Effector CD8-positive, alpha-beta T cell (primary cell): ENCODE measurements at regions not wholly inside any gene's neighbourhood (a gene's known extent, or its start where the extent isn't known, plus 50 kb on each side); places are given as distances from the start of the nearest gene placed in this dataset.

Source experiments
- DNase-seq: peaks from one replicate; lab custom pipeline; 2025; lab: John Stamatoyannopoulos, UW

DNA sequence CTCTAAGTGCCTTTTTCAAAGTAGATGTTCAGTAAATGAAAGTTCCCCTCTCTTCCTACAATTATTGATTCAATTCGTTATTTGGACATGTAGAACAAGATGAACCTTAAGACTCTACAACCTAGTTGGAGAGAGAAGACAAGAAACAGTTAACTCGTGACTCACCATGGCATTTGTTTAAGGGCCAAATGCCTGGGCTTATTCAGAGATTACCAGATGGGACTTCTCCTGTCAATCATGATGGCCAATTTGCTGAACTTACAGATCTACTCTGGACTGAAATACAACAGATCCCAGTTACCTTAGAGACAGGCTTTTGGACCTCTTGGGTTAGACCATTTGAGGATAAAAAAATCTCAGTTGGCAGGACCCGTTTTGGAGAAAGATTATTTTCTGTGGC lies 93.5 kb downstream of the C1orf94 start:
- no peak for DNase-seq

DNA sequence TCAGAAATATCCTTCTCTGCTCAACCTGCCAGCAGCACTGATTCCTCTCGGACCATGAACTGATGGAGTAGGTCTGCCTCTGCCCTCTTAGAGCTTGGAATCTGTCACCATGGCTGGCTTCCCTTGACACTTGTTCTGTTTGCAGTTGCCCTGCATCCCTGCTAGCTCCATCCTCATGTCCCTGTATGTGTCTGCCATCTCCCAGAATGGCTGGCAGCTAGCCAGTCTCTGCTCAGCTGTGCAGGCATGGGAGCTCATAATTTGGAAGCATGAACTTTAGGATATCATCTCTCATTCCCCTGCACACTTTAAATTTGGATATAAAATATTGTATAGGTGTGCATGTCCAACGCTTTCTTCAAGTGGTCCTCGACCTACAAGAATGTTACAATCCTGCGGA lies 95.4 kb downstream of the C1orf94 start:
- no peak for DNase-seq

DNA sequence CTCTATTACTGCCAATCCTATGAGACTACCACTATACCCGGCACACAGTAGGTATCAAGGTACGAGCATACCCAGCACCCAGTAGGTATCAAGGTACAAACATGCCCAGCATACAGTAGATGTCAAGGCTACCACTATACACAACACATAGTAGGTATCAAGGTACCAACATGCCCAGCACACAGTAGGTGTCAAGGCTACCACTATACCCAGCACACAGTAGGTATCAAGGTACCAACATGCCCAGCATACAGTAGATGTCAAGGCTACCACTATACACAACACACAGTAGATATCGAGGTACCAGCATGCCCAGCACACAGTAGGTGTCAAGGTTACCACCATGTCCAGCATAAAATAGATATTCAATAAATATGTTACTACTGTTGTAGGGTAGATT lies 98.4 kb downstream of the C1orf94 start:
- DNase-seq = no peak

DNA sequence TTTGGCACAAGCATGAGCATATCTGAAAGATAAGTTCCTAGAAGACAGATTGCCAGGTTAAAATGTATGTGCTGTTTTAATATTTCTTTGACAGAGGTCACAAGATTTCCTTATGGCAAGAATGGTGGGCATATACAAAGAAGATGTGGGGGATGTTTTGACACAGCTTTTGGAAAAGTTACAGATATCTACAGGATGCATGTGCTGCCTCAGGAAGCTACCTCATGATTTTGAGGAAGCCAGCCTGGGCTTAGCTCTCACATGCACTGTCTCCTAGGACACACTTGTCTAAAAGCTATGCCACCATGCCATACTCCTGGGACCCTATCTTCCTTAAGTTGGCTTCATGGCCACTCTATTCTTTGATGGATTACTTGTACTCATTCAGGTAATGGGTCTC lies 99.9 kb downstream of the C1orf94 start:
- DNase-seq = no peak

DNA sequence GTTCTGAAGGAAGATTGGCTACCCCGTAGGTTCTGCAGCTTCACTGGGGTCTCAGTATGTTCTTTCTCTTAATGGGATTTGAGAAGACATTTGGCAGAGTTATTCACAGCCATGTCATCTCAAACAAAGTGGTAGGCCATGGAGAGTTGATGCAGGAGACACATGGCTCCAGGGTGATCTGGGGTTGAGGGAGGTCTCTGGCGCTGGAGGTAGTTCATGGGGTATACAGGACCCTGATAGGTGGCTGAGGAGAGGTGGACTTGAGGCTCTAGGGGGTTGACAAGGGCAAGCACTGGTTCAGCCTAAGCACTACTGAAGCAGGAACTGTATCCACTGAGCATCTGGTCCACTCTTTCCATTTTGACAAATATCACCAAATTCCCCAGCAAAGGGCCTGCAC lies 100.4 kb downstream of the C1orf94 start:
- DNase-seq = no peak

DNA sequence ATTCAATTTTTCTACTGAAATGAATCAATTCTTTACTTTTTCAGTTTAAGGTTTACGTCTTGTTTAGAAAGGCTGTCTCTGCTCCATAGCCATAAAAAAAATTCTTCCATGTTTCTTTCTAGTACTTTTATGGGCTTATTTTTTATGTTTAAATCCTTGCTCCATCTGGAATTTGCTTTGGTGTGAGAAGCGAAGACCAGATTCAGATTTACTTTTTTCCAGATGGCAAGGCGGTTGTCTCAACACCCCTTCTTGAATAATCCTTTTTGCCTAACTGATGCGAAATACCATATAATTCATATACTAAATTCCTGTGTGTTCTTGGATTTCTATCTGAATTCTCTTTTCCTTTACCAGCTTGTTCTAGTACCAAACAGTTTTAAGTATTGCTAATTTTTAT lies 101.5 kb downstream of the C1orf94 start:
- no peak for DNase-seq

DNA sequence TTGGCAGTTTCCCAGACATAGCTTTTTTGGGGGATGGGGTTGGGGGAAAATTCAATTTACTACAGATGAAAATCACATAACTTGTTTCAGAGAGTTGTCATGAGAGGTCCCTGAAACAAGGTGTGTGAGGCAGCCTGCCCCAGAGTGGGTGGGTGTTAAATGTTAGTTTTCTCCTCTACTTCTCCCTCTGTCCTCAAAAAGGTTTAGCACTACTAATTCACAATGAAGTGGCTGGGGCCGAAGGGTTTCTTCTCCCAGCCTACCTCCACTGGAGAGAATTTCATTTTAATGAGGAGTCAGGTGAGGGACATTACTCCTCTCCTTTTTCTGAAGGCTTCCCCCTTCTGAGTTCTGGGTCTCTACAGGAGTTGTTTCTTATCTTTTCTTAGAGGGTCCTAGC lies 103.3 kb downstream of the C1orf94 start:
- DNase-seq = no peak

DNA sequence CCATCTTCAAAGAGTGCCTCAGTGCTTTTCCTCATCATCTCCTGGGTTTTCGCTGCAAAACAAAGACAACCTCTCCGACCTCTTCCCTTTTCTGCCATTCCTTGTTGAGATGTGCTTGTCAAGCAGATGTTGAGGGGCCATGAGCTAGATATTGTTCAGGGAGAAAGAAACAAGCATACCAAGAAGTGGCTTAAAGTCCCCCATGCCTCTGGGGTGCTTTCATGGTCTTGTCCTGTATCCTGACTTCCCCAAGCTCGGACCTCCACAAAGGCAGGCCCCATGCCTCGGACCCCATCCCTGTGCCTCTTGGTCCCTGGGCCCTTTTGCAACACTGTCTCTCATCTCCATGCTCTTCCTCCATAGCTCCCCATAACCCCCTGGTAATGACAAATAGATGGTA lies 103.8 kb downstream of the C1orf94 start:
- no peak for DNase-seq

DNA sequence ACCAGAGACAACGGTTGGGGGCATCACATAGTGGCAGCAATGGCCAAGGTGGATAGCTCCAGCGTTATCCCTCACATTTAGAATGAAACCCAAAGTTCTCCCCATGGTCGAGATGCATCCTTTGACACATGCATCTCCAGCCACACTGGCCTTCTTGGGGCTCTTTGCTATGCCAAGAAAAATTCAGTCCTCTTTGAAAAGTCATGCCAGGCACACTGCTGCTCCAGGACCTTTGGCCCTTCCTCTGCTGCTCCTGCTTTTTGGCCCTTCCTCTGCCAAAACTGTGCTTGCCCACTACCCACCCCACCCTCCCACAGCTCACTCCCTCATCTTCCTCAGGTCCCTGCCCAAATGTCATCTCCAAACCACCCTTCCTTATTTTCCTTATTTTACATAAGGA lies 106.4 kb downstream of the C1orf94 start:
- DNase-seq = no peak

DNA sequence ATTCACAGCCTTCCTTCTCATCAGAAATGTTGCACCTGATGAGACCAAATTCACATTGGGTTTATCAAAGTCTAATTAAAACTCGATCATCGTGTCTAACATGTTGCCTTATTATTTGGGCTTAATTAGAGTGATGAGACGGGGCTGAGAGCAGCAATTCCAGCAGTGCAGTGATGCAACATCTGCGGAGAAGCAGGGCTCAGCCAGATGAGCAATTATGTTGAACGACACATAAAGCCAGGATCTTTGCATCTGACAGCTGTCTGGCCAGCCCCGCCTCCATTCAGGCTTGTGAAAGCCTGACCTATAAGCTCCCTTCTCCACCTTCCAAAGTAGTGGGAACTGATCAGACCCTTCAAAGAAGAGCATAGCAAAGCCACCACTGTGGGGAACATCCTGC lies 109.8 kb downstream of the C1orf94 start:
- no peak for DNase-seq

DNA sequence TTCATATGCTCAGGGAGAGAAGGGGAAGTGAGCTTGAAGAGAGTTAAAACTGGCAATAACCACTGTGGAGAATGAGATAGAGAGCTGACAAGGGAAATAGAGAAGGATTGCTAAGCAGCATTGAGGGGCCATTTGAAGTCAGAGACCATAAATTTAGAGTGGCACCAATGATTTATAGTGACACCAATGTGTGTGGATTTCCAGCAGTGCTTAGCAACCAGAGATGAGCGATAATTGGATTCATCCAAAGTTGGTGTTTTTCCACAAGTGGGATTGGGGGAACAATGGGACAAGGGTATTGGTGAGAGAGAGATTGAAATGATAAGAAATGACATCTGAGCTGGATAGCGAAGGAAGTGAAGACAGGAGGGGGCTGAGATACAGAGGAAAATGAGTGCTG lies 114.1 kb downstream of the C1orf94 start:
- no peak for DNase-seq

DNA sequence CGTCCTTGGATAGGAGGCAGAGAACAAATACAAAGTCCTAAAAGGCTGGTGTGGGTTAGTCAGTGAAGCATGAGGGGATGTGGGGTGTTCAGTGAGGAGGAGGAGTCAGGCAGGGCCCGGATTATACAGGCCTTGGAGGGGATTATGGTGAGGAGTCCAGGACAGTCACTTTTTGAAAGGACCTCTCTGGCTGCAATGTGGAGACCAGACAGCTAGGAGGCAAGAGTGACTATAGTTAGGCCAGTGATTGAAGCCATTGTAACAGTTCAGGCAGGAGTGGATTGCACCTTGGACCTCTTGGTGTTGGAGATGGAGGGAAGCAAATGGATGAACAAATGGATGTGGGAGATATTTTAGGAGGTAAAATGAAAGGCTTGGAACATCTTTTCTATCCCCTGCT lies 115.8 kb downstream of the C1orf94 start:
- no peak for DNase-seq

DNA sequence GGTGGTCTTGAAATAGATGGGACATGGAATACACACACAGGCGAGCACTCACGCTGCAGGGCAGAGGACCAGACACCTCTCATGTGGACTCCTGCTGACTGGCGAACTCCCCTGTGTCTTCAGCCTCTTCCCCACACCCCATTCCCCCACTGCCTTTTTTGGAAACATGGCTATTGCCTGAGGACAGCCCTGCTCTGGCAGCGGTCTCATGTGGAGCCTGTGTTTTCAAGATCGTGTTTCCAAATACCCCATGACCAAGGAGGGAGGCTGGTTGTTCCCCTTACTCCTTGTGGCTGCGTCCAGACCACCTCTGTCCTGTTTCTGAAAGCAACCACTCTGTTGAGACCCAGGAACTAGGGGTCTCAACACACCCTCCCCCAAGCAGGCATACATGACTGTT lies 119.4 kb downstream of the C1orf94 start:
- no peak for DNase-seq

DNA sequence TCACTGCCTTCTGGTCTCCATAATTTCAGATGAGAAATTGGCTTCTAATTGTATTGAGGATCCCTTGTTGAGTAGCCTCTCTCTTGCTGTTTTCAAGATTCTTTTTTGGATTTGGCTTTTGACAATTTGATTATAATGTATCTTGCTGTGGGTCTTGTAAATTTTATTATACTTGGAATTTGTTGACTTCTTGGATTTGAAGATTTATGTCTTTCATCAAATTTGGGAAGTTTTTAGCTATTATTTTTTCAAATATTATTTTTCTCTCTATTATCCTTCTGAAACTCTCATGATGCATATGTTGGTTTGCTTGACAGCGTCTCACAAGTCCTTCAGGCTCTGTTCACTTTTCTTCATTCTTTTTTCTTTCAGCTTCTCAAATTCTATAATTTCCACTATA lies 126.1 kb downstream of the C1orf94 start:
- no peak for DNase-seq

DNA sequence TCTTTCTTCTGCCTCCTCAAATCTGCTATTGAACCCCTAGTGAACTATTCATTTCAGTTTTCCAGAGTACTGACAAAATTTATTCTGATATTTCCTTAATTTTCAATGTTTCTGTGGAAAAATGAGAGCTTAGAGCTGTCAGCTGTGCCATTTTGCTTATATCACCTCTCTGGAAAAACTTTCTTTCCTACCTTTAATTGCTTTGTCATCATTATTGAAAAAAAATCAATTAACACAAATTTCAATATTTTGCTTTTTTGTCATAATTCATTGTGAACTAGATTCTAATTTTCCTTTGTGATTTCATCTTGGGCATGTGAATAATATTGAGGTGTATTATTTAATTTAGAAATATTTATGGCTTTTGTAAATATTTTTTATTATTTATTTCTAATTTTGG lies 126.5 kb downstream of the C1orf94 start:
- DNase-seq = no peak

DNA sequence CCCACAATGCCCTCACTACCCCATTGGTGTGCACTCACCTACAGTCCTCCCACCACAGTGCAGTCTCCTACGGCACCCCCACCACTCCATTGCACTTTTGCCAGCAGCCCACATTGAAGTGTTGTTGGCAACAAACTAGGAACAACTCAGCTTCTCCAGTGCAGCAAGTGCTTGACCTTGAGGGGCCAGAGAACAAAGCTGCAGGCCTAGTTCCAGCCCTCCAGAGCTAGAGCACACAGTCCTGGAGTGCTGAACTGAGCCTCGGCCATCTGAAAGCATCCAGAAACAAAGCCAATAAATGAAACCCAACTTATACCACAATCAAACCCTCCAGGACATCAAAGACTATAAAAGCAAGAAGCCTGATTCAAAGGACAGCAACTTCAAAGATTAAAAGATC lies 129.9 kb downstream of the C1orf94 start:
- no peak for DNase-seq

DNA sequence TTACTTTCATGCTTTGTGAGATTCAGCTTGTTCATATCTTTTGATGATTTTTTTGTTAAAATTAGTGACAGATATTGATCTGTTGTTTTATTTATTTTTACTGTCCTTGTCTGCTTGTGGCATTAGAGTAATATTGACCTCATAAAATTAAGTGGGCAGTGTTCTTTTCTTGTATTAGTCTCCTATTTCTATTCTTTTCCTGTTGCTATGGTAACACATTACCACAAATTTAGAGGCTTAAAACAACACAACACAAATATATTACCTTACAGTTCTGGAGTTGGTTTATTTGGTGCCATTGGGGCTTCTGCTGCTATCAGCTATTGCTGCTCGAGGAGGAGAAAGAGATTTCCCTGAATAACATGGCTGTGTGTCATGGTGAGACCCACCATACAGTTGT lies 135.7 kb downstream of the C1orf94 start:
- no peak for DNase-seq

DNA sequence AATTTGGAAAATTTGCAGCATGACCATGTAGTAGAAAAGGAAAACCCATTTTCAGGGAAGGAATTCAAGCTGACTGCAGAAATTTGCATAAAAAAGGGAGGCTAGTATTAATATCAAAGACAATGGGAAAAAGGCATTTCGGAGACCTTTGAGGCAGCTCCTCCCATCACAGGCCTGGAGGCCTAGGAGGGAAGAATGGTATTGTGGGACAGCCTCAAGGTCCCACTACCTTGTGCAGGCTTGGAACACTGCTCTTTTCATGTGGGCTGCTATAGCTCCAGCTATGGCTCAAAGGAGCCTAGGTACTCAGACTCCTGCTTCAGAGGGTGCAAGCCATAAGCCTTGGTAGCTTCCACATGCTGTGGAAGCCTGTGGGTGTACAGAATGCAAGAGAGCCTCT lies 139.3 kb downstream of the C1orf94 start:
- DNase-seq = no peak

DNA sequence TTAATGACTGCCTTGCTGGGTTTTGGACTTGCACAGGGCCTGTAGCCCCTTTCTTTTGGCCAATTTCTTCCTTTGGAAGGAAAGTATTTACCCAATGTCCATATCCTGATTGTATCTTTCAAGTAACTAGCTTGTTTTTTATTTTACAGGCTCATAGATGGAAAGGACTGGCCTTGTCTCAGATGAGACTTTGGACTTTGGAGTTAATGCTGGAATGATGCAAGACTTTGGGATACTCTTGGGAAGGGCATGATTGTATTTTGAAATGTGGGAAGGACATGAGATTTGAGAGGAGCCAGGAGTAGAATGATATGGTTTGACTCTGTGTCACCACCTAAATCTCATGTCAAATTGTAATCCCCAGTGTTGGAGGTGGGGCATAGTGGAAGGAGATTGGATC lies 140.1 kb downstream of the C1orf94 start:
- DNase-seq = no peak

DNA sequence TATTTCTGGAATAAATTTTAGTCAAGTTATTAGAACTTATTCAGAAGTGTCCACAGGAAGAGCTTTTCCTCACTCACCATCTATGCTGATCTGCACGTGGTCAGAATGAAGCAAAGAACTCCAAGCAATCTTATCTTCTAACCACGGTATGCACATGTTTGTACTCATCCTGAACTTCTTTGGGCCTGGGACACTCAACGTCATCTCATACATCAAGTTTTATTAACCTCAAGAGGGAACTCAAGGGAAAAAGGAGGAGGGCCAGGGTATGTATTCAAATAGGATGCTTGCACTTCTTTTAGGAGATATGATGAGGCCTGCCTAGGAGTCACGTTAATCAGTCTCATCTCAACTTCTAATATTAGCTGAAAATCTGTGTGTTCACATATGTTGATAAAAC lies 142.5 kb downstream of the C1orf94 start:
- DNase-seq = no peak

DNA sequence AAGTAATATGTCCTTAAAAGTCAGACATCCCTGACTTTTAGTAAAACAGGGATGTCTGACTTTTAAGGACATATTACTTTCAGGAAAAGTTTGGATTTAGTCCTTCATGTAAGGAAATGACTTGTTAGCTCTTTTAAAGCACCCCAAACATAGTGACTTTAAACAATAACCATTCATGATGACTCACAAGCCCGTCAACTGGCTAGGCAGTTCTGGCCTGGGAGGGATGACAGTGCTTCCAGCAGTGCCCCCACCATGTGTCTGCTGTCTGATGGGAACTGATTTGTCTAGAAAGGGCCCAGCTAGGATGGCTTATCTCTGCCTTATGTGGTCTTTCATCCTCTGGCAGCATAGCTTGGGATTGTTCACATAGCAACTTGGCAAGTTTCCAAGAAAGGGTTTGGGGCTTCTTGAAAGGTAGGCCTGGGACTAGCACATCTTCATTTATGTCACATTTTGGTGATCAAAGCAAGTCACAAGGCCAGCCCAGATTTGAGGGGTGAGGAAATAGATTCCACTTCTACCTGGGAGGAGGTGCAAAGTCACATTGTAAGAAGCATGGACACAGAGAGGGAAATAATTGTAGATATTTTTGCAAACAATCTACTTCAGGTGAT lies 143.5 kb downstream of the C1orf94 start:
- no peak for DNase-seq

DNA sequence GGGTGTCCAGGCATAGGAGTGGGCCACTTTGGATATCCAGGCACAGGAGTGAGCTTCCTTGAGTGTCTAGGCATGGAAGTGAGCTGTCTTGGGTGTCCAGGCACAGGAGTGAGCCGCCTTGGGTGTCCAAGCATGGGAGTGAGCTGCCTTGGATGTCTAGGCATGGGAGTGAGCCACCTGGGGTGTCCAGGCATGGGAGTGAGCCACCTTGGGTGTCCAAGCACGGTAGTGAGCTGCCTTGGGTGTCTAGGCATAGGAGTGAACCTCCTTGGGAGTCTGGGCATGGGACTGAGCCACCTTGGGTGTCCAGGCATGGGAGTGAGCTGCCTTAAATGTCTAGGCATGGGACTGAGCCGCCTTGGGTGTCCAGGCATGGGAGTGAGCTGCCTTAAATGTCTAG lies 146.3 kb downstream of the C1orf94 start:
- no peak for DNase-seq

DNA sequence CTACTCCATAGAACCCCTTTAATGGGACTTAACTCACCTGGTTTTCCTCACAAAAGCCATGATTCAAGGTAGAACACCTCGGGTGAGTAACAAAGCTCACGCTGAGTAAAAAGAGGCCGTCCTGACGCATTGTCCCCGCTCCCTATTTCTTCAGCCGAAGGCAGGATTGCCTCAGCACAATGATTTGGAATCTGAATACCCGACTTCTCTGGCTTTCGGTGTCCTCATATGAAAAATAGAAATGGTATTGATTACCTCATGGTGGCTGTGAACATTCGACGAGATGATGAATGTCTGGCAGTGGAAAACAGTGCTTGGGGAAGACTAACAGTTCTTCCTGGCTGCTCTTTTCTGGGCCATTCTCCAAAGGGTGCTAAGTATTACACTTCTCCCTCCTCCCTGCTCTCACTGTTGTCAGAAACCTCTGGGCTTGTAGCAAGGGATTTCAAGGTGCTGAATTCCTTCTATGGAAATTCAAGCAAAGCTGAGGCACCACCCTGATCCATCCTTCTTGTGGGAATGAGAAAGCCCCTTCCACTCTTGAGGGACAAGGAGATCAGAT lies 148.3 kb downstream of the C1orf94 start:
- DNase-seq = no peak

DNA sequence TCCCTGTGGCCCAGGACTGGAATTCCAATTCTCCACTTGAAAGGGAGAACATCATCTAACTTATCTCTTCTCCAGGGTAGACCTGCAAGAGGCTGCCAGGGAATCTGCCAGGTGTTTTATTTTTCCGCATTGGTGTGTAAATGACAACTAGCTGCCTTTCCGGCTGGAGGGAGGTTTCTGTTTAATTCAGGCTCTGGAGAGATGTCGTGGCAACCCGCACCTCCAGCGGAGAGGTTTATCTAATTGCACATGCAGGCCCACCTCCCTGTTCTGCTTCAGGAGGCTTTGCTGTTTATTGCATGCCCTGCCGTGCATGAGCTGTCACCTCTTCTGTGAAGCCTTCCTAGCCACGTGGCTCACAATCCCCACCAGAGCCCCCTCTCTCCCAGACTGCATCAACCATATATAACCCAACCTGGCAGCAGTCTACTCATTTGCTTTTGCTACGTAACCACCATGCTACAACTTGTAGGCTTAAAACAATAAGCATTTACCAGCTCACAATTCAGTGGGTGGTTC lies 151.6 kb downstream of the C1orf94 start:
- DNase-seq = no peak
